ENCODE measurements at regions not wholly inside any gene's neighbourhood (a gene's known extent, or its start where the extent isn't known, plus 50 kb on each side); places are given as distances from the start of the nearest gene placed in this dataset.

GRCh38 chr10:23899166-23899565 lies 309.8 kb upstream of the KIAA1217 start:
- DNase-seq: no peak
- H3K27me3 Mint-ChIP-seq (ENCODE audit: unreplicated experiment): no peaks in the 10 kb centered on the region
- no peaks in the 10 kb centered on the region for H3K9me3 Mint-ChIP-seq (ENCODE audit: unreplicated experiment)
- TF ChIP-seq, protein P1, sequence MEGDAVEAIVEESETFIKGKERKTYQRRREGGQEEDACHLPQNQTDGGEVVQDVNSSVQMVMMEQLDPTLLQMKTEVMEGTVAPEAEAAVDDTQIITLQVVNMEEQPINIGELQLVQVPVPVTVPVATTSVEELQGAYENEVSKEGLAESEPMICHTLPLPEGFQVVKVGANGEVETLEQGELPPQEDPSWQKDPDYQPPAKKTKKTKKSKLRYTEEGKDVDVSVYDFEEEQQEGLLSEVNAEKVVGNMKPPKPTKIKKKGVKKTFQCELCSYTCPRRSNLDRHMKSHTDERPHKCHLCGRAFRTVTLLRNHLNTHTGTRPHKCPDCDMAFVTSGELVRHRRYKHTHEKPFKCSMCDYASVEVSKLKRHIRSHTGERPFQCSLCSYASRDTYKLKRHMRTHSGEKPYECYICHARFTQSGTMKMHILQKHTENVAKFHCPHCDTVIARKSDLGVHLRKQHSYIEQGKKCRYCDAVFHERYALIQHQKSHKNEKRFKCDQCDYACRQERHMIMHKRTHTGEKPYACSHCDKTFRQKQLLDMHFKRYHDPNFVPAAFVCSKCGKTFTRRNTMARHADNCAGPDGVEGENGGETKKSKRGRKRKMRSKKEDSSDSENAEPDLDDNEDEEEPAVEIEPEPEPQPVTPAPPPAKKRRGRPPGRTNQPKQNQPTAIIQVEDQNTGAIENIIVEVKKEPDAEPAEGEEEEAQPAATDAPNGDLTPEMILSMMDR (IDR thresholded peaks at IDR 0.05; ENCODE audit: partially characterized antibody, unreplicated experiment): no peak
- H3K4me1 Mint-ChIP-seq (ENCODE audit: low read depth, unreplicated experiment): no peaks in the 10 kb centered on the region
- no peaks in the 10 kb centered on the region for H3K36me3 Mint-ChIP-seq (ENCODE audit: unreplicated experiment)
- H3K4me3 Mint-ChIP-seq (ENCODE audit: unreplicated experiment): no peak overlapping the region
- no peak overlapping the region for H3K27ac Mint-ChIP-seq (ENCODE audit: unreplicated experiment)

DNA sequence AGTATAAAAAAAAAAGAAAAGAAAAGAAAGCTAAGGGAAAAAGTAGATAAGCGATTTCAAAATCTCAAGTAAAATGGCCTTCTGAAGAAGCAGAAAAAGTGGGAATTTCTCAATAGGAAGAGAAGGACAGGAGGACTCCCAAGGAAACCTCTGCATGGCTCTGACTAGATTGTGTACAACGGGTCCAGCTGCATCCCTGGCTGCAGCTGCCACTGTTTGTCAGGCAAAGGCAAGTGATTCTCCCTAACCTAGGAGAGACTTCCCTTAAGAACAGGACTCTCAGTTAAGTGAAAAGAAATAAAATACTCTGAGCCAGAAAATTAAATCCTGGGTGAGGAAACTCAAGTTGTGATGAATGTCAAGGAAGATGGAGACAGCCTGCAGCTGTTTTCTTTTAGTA lies 298.6 kb upstream of the KIAA1217 start:
- Mint-ChIP-seq H3K4me3 (ENCODE audit: unreplicated experiment) (no peak overlapping the region), H3K27me3 (ENCODE audit: unreplicated experiment) (no peaks in the 10 kb centered on the region), H3K27ac (ENCODE audit: unreplicated experiment) (no peak overlapping the region), H3K9me3 (ENCODE audit: unreplicated experiment) (peaks cover 4% of the 10 kb centered on the region), H3K36me3 (ENCODE audit: unreplicated experiment) (no peaks in the 10 kb centered on the region), H3K4me1 (ENCODE audit: low read depth, unreplicated experiment) (peaks cover 20% of the 10 kb centered on the region)
- no peak for DNase-seq
- TF ChIP-seq, protein P1 (IDR thresholded peaks at IDR 0.05; ENCODE audit: partially characterized antibody, unreplicated experiment): no peak

DNA sequence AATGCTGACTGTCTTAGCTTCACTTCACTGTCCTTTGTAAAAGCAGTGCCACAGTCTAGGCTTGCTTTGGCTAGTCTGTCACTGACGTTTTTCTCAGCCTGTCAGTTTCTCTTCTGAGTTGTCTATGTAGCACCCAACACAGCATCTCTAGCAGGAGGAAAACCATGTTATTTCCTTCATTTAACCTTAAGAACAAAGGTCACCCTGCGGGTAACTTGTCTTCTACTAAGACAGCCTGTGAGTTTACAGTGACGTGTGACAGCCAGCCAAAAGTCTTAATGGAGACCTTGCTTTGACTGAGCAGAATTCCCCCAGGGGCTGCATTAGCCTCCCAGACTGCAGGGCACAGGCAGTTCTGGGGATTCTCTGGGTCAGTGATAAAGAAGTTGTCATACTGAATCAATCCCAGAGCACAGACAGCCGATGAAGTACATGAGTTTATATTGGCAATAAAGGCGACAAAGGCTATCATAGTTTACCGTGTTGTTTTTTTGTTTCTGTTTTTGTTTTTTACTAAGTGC lies 296.0 kb upstream of the KIAA1217 start:
- TF ChIP-seq, protein P1 (IDR thresholded peaks at IDR 0.05; ENCODE audit: partially characterized antibody, unreplicated experiment): no peak
- Mint-ChIP-seq H3K36me3 (ENCODE audit: unreplicated experiment) (no peaks in the 10 kb centered on the region), H3K4me3 (ENCODE audit: unreplicated experiment) (no peak overlapping the region), H3K9me3 (ENCODE audit: unreplicated experiment) (peaks cover 9% of the 10 kb centered on the region), H3K27ac (ENCODE audit: unreplicated experiment) (peak overlapping the region; percentile 10), H3K27me3 (ENCODE audit: unreplicated experiment) (peaks cover 6% of the 10 kb centered on the region), H3K4me1 (ENCODE audit: low read depth, unreplicated experiment) (peaks cover 36% of the 10 kb centered on the region)
- DNase-seq: peak; percentile 67

- Mint-ChIP-seq H3K36me3 (ENCODE audit: unreplicated experiment) (no peaks in the 10 kb centered on the region), H3K4me3 (ENCODE audit: unreplicated experiment) (no peak overlapping the region)
Observed at GRCh38 chr10:23914641-23915040, 294.3 kb upstream of the KIAA1217 start.

GRCh38 chr10:23917251-23917840 lies 291.6 kb upstream of the KIAA1217 start:
- peak overlapping the region; percentile 60 for H3K4me3 Mint-ChIP-seq (ENCODE audit: unreplicated experiment)
- peak overlapping the region; percentile 97 for H3K27ac Mint-ChIP-seq (ENCODE audit: unreplicated experiment)
- H3K27me3 Mint-ChIP-seq (ENCODE audit: unreplicated experiment): peaks cover 12% of the 10 kb centered on the region
- H3K9me3 Mint-ChIP-seq (ENCODE audit: unreplicated experiment): peaks cover 13% of the 10 kb centered on the region
- H3K4me1 Mint-ChIP-seq (ENCODE audit: low read depth, unreplicated experiment): peaks cover 48% of the 10 kb centered on the region
- TF ChIP-seq, protein P1 (IDR thresholded peaks at IDR 0.05; ENCODE audit: partially characterized antibody, unreplicated experiment): no peak
- peak; percentile 65 for DNase-seq
- H3K36me3 Mint-ChIP-seq (ENCODE audit: unreplicated experiment): no peaks in the 10 kb centered on the region

More at GRCh38 chr10:23914641-23915040, 294.3 kb upstream of the KIAA1217 start:
- TF ChIP-seq, protein P1 (IDR thresholded peaks at IDR 0.05; ENCODE audit: partially characterized antibody, unreplicated experiment): no peak
- Mint-ChIP-seq H3K4me1 (ENCODE audit: low read depth, unreplicated experiment) (peaks cover 48% of the 10 kb centered on the region), H3K27me3 (ENCODE audit: unreplicated experiment) (peaks cover 12% of the 10 kb centered on the region), H3K27ac (ENCODE audit: unreplicated experiment) (no peak overlapping the region), H3K9me3 (ENCODE audit: unreplicated experiment) (peaks cover 15% of the 10 kb centered on the region)
- no peak for DNase-seq
